GM12878 (cell line): ENCODE measurements at regions not wholly inside any gene's neighbourhood (a gene's known extent, or its start where the extent isn't known, plus 50 kb on each side); places are given as distances from the start of the nearest gene placed in this dataset.

ENCODE experiments used
- ATAC-seq: fragments of 200-7000 bp; cut with Tn5 transposase; 3 replicates; pipeline ENCODE4 v1.9.1; 2020; ENCODE audit warnings: mild to moderate bottlenecking, moderate library complexity
- BruUV-seq: library from RNA; stranded (reverse); fragments of 400-500 nt; replicated peaks from 2 replicates; lab custom pipeline; 2021; lab: Mats Ljungman, UMichigan
- CTCF ChIA-PET: fragments of 300-600 bp; sonication (Branson Sonifier 250); formaldehyde crosslinking; extraction: SDS; loops from one replicate; lab custom pipeline; 2021; ENCODE audit warnings: inconsistent platforms; lab: Yijun Ruan, JAX
- POLR2A ChIA-PET: fragments of 350-600 bp; formaldehyde crosslinking; extraction: SDS; loops from one replicate; lab custom pipeline; 2021; ENCODE audit warnings: inconsistent platforms; lab: Charles Lee
- RAD21 ChIA-PET: fragments of 300-600 bp; sonication (Branson Sonifier 250); formaldehyde crosslinking; loops from one replicate; lab custom pipeline; 2023; ENCODE audit warnings: antibody characterized with exemption; ENCODE audit not compliant: unreplicated experiment; lab: Charles Lee
- SMC1A ChIA-PET: fragments of 300-600 bp; sonication (Branson Sonifier 250); formaldehyde crosslinking; loops from one replicate; lab custom pipeline; 2023; ENCODE audit not compliant: unreplicated experiment, uncharacterized antibody; lab: Charles Lee
- DNase-seq: peaks from one replicate; pipeline ENCODE4 v3.0.0-alpha.2; 2011; ENCODE audit warnings: low read depth, low spot score
- FAIRE-seq: peaks from 3 replicates; lab custom pipeline; 2011; peaks lifted over from hg19 to GRCh38; lab: Jason Lieb, UNC
- H2AFZ ChIP-seq: 2 replicates; pipeline ENCODE4 v1.6.0; 2011; ENCODE audit warnings: low read depth, low read length, control low read depth; ENCODE audit not compliant: control insufficient read depth
- H3K27ac ChIP-seq: 2 replicates; pipeline ENCODE4 v1.5.1; 2011; ENCODE audit warnings: control low read depth; ENCODE audit not compliant: control insufficient read depth, insufficient read depth
- H3K27me3 ChIP-seq, 2 experiments: replicated peaks in 1 of 2; 2 replicates each; pipeline versions ENCODE4 v1.6.0 to v1.6.1; 2011; ENCODE audit warnings: low read length in 1 of 2; ENCODE audit not compliant: control insufficient read depth in 2 of 2, insufficient read depth in 2 of 2
- H3K36me3 ChIP-seq, 2 experiments: 2 replicates each; pipeline ENCODE4 v1.5.1; 2011; ENCODE audit warnings: low read length in 1 of 2; ENCODE audit not compliant: control insufficient read depth in 2 of 2, insufficient read depth in 2 of 2
- H3K4me1 ChIP-seq: 2 replicates; pipeline ENCODE4 v1.6.1; 2011; ENCODE audit warnings: mild to moderate bottlenecking, low read length, moderate library complexity, mixed read lengths; ENCODE audit not compliant: control insufficient read depth, insufficient read depth
- H3K4me2 ChIP-seq: 2 replicates; pipeline ENCODE4 v1.6.0; 2011; ENCODE audit warnings: control low read depth; ENCODE audit not compliant: control insufficient read depth, insufficient read depth
- H3K4me3 ChIP-seq: fragments of 200-600 bp; sonication (generic); 2 replicates; pipeline ENCODE4 v1.5.1; 2016
- H3K79me2 ChIP-seq: 2 replicates; pipeline ENCODE4 v1.6.0; 2011; ENCODE audit warnings: low read length; ENCODE audit not compliant: control insufficient read depth, insufficient read depth
- H3K9ac ChIP-seq: 2 replicates; pipeline ENCODE4 v1.8.0; 2011; ENCODE audit warnings: low read length, control low read depth, mixed read lengths; ENCODE audit not compliant: control insufficient read depth, insufficient read depth
- H3K9me3 ChIP-seq: replicated peaks from 3 replicates; pipeline ENCODE4 v1.5.1; 2011; ENCODE audit warnings: mild to moderate bottlenecking, low read length; ENCODE audit not compliant: control insufficient read depth, insufficient read depth
- H4K20me1 ChIP-seq: 2 replicates; pipeline ENCODE4 v1.6.0; 2011; ENCODE audit not compliant: control insufficient read depth, insufficient read depth
- CREB1 ChIP-seq: IDR thresholded peaks from 2 replicates; pipeline ENCODE4 v1.6.1; 2012; ENCODE audit warnings: low read depth, mild to moderate bottlenecking, inconsistent platforms
- CREM ChIP-seq: IDR thresholded peaks from 2 replicates; pipeline ENCODE4 v1.6.1; 2014; ENCODE audit warnings: antibody characterized with exemption, low read depth
- EED ChIP-seq: sonication (generic); IDR thresholded peaks from 2 replicates; pipeline ENCODE4 v1.6.1; 2016; ENCODE audit warnings: antibody characterized with exemption, low read depth
- ESRRA ChIP-seq: IDR thresholded peaks from 2 replicates; pipeline ENCODE4 v1.6.1; 2012; ENCODE audit warnings: mild to moderate bottlenecking, low read length, improper control_type of control experiment
- EZH2 ChIP-seq: IDR thresholded peaks from 2 replicates; pipeline ENCODE4 v1.6.1; 2012; ENCODE audit warnings: low read depth, mild to moderate bottlenecking, control low read depth, inconsistent platforms, low read length, borderline replicate concordance; ENCODE audit not compliant: control insufficient read depth
- IKZF1 ChIP-seq: fragments of 450-650 bp; conservative IDR thresholded peaks from 2 replicates; pipeline ENCODE4 v1.6.1; 2017; ENCODE audit warnings: antibody characterized with exemption, mild to moderate bottlenecking
- MYC ChIP-seq: IDR thresholded peaks from 2 replicates; pipeline ENCODE4 v1.6.1; 2011; ENCODE audit warnings: mild to moderate bottlenecking, low read length, moderate library complexity, inconsistent platforms; ENCODE audit not compliant: insufficient read depth, insufficient replicate concordance, insufficient read length, severe bottlenecking
- NBN ChIP-seq: fragments of 450-650 bp; IDR thresholded peaks from 2 replicates; pipeline ENCODE4 v1.6.1; 2016
- SP1 ChIP-seq: IDR thresholded peaks from one replicate; pipeline ENCODE4 v1.6.1; 2011; ENCODE audit warnings: low read depth, low read length
- WGBS: methylation state at CpG from one replicate; pipeline ENCODE4 v1.1.6; 2016; ENCODE audit warnings: low lambda C conversion rate; ENCODE audit not compliant: insufficient replicate concordance, insufficient coverage; ENCODE audit errors: missing lambda C conversion rate; 5-methylcytosine and 5-hydroxymethylcytosine counted together
- in situ Hi-C: fragments of 300-500 bp; cut with MboI; formaldehyde crosslinking; loops from 9 replicates; pipeline ENCODE4 v1.14.3; 2018; ENCODE audit warnings: mixed read lengths
- intact Hi-C: fragments of 100-400 bp; cut with micrococcal nuclease; formaldehyde crosslinking; loops from one replicate; pipeline ENCODE4 v1.14.2; 2022; ENCODE audit not compliant: unreplicated experiment
- TF ChIP-seq, protein P1 (sequence below): fragments of 450-650 bp; IDR thresholded peaks from 2 replicates; pipeline ENCODE4 v1.6.1; 2016; ENCODE audit warnings: mild to moderate bottlenecking
- TF ChIP-seq, protein P2 (sequence below): fragments of 450-650 bp; IDR thresholded peaks from 2 replicates; pipeline ENCODE4 v1.6.1; 2016; ENCODE audit warnings: mild to moderate bottlenecking, moderate library complexity, borderline replicate concordance
- TF ChIP-seq, protein P3 (sequence below): IDR thresholded peaks from 2 replicates; pipeline ENCODE4 v1.6.1; 2012; ENCODE audit warnings: low read depth, low read length, improper control_type of control experiment
- TF ChIP-seq, protein P4 (sequence below): fragments of 450-650 bp; IDR thresholded peaks from 2 replicates; pipeline ENCODE4 v1.6.1; 2017; ENCODE audit warnings: mild to moderate bottlenecking, moderate library complexity

DNA sequence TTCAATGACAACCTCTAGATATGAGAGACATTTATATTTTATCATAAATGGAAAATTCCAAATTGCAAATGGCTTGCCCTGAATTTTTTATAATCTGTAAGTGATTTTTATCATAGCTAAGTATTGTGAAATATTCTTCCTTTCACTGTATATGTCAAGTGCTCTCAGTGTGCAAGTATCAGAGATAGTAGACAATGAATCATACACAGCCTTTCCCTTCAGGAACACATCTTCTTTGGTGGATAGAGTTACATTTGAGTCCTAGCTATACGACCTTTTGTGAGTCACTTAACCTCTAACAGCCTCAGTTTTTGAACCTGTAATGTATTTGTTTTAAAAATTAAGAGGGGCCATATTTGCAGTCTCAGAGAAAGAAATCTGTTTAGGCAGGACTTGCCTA, 350.7 kb upstream of the SEL1L start (continued):
- TF ChIP-seq EZH2 = no peak
- TF ChIP-seq, protein P1, sequence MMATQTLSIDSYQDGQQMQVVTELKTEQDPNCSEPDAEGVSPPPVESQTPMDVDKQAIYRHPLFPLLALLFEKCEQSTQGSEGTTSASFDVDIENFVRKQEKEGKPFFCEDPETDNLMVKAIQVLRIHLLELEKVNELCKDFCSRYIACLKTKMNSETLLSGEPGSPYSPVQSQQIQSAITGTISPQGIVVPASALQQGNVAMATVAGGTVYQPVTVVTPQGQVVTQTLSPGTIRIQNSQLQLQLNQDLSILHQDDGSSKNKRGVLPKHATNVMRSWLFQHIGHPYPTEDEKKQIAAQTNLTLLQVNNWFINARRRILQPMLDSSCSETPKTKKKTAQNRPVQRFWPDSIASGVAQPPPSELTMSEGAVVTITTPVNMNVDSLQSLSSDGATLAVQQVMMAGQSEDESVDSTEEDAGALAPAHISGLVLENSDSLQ = no peak
- no peak for TF ChIP-seq SP1
- TF ChIP-seq, protein P2, sequence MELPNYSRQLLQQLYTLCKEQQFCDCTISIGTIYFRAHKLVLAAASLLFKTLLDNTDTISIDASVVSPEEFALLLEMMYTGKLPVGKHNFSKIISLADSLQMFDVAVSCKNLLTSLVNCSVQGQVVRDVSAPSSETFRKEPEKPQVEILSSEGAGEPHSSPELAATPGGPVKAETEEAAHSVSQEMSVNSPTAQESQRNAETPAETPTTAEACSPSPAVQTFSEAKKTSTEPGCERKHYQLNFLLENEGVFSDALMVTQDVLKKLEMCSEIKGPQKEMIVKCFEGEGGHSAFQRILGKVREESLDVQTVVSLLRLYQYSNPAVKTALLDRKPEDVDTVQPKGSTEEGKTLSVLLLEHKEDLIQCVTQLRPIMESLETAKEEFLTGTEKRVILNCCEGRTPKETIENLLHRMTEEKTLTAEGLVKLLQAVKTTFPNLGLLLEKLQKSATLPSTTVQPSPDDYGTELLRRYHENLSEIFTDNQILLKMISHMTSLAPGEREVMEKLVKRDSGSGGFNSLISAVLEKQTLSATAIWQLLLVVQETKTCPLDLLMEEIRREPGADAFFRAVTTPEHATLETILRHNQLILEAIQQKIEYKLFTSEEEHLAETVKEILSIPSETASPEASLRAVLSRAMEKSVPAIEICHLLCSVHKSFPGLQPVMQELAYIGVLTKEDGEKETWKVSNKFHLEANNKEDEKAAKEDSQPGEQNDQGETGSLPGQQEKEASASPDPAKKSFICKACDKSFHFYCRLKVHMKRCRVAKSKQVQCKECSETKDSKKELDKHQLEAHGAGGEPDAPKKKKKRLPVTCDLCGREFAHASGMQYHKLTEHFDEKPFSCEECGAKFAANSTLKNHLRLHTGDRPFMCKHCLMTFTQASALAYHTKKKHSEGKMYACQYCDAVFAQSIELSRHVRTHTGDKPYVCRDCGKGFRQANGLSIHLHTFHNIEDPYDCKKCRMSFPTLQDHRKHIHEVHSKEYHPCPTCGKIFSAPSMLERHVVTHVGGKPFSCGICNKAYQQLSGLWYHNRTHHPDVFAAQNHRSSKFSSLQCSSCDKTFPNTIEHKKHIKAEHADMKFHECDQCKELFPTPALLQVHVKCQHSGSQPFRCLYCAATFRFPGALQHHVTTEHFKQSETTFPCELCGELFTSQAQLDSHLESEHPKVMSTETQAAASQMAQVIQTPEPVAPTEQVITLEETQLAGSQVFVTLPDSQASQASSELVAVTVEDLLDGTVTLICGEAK = no peak

DNA sequence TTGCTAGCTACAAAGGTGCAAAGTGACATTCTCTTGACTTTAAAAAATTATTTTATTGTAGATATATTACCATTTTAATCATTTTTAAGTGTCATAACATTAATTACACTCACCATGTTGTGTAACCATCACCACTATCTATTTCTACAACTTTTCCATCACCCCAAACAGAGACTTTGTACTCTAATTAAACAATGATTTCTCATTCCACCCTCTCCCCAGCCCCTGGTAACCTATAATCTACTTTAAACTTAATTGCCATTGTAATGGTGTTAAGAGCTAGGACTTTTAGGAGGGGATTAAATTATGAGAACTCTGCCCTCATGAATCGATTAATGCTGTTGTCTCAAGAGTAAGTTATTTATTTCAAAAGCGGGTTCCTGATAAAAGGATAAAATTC, 352.9 kb upstream of the SEL1L start:
- POLR2A ChIA-PET = interaction anchor here (0.7 kb wide), 1 partner anchor 153 kb away, joined by 3 read pairs; no protein-coding TSS in a partner anchor
- SMC1A ChIA-PET = no interaction called here
- WGBS = 50% methylated on average over 2 of the region's 2 CpGs
- no TSS peak for BruUV-seq
- in situ Hi-C loops = no loop called here
- intact Hi-C loops = no loop called here
- Histone ChIP-seq H3K27ac (no peak overlapping the region), H3K9me3 (no peaks in the 10 kb centered on the region; the same call in 2 of the 3 replicates), H3K4me3 (no peak overlapping the region), H3K27me3 (no peaks in the 10 kb centered on the region), H3K4me2 (no peak overlapping the region), H2AFZ (no peak overlapping the region), H3K4me1 (no peaks in the 10 kb centered on the region), H4K20me1 (no peaks in the 10 kb centered on the region), H3K79me2 (no peaks in the 10 kb centered on the region), H3K36me3 (no peaks in the 10 kb centered on the region), H3K9ac (no peak overlapping the region)
- FAIRE-seq (no peak), DNase-seq (no peak), ATAC-seq (no peak)
- RAD21 ChIA-PET = no interaction called here
- CTCF ChIA-PET = no interaction called here
- TF ChIP-seq, protein P3, sequence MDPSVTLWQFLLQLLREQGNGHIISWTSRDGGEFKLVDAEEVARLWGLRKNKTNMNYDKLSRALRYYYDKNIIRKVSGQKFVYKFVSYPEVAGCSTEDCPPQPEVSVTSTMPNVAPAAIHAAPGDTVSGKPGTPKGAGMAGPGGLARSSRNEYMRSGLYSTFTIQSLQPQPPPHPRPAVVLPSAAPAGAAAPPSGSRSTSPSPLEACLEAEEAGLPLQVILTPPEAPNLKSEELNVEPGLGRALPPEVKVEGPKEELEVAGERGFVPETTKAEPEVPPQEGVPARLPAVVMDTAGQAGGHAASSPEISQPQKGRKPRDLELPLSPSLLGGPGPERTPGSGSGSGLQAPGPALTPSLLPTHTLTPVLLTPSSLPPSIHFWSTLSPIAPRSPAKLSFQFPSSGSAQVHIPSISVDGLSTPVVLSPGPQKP = no peak
- TF ChIP-seq, protein P4, sequence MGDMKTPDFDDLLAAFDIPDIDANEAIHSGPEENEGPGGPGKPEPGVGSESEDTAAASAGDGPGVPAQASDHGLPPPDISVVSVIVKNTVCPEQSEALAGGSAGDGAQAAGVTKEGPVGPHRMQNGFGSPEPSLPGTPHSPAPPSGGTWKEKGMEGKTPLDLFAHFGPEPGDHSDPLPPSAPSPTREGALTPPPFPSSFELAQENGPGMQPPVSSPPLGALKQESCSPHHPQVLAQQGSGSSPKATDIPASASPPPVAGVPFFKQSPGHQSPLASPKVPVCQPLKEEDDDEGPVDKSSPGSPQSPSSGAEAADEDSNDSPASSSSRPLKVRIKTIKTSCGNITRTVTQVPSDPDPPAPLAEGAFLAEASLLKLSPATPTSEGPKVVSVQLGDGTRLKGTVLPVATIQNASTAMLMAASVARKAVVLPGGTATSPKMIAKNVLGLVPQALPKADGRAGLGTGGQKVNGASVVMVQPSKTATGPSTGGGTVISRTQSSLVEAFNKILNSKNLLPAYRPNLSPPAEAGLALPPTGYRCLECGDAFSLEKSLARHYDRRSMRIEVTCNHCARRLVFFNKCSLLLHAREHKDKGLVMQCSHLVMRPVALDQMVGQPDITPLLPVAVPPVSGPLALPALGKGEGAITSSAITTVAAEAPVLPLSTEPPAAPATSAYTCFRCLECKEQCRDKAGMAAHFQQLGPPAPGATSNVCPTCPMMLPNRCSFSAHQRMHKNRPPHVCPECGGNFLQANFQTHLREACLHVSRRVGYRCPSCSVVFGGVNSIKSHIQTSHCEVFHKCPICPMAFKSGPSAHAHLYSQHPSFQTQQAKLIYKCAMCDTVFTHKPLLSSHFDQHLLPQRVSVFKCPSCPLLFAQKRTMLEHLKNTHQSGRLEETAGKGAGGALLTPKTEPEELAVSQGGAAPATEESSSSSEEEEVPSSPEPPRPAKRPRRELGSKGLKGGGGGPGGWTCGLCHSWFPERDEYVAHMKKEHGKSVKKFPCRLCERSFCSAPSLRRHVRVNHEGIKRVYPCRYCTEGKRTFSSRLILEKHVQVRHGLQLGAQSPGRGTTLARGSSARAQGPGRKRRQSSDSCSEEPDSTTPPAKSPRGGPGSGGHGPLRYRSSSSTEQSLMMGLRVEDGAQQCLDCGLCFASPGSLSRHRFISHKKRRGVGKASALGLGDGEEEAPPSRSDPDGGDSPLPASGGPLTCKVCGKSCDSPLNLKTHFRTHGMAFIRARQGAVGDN = no peak
- TF ChIP-seq EED (no peak), SP1 (no peak), CREB1 (no peak), CREM (no peak), MYC (no peak), IKZF1 (no peak), ESRRA (no peak), EZH2 (no peak), NBN (no peak)
